Coronary artery (tissue), 2 donors: ENCODE measurements at regions not wholly inside any gene's neighbourhood (a gene's known extent, or its start where the extent isn't known, plus 50 kb on each side); places are given as distances from the start of the nearest gene placed in this dataset.

Source experiments
- DNase-seq: peaks from one replicate; pipeline ENCODE4 v3.0.0-alpha.2; 2017; ENCODE audit warnings: low spot score
- H3K27ac ChIP-seq, 2 donors: fragments of 200-600 bp; sonication (generic); one replicate each; pipeline ENCODE4 v1.5.1; 2016 to 2019
- H3K4me3 ChIP-seq: fragments of 200-600 bp; sonication (generic); 2 replicates; pipeline ENCODE4 v1.5.1; 2016; ENCODE audit warnings: mild to moderate bottlenecking, moderate library complexity
- TF ChIP-seq, protein P1 (sequence below): fragments of 200-600 bp; sonication (generic); IDR thresholded peaks from one replicate; pipeline ENCODE4 v1.5.1; 2019; ENCODE audit warnings: antibody characterized with exemption

DNA sequence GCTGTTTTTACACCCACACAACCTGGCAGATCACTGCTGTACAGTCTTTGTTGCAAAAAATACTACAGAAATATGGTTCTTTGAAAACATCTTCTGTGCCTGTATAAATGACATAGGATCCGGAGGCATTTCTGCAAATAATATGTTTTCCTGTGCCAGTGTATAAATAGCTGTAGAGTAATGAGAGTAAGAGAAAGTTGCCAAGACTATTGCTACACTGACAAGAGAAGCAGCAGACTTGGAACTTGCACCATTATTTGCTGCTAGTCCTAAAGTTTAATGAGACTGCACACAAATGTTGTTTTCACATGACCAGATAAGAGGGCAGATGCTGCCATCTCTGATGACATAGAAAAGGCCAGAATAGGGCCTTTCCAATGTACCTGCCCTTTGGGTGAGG, 50.0 kb upstream of the DTNBP1 start:
- no peak overlapping the region for H3K27ac ChIP-seq
- TF ChIP-seq, protein P1, sequence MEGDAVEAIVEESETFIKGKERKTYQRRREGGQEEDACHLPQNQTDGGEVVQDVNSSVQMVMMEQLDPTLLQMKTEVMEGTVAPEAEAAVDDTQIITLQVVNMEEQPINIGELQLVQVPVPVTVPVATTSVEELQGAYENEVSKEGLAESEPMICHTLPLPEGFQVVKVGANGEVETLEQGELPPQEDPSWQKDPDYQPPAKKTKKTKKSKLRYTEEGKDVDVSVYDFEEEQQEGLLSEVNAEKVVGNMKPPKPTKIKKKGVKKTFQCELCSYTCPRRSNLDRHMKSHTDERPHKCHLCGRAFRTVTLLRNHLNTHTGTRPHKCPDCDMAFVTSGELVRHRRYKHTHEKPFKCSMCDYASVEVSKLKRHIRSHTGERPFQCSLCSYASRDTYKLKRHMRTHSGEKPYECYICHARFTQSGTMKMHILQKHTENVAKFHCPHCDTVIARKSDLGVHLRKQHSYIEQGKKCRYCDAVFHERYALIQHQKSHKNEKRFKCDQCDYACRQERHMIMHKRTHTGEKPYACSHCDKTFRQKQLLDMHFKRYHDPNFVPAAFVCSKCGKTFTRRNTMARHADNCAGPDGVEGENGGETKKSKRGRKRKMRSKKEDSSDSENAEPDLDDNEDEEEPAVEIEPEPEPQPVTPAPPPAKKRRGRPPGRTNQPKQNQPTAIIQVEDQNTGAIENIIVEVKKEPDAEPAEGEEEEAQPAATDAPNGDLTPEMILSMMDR = no peak
- no peak overlapping the region for H3K4me3 ChIP-seq
- DNase-seq = no peak
